IPS-18a (cell line): ENCODE measurements at regions not wholly inside any gene's neighbourhood (a gene's known extent, or its start where the extent isn't known, plus 50 kb on each side); places are given as distances from the start of the nearest gene placed in this dataset.
"Not testable (repeated sequence)": the region's sequence is repeated elsewhere in the genome, so short reads cannot be mapped to it uniquely, and the experiment has no call there.

Experiments used
- H3K27ac ChIP-seq: one replicate; pipeline ENCODE4 v1.5.1; 2013; ENCODE audit warnings: low read length
- H3K27me3 ChIP-seq: one replicate; pipeline ENCODE4 v1.6.1; 2013; ENCODE audit warnings: mild to moderate bottlenecking, low read length; ENCODE audit not compliant: control insufficient read depth, insufficient read depth
- H3K36me3 ChIP-seq: one replicate; pipeline ENCODE4 v1.6.1; 2013; ENCODE audit warnings: low read depth, low read length; ENCODE audit not compliant: control insufficient read depth
- H3K4me1 ChIP-seq: one replicate; pipeline ENCODE4 v1.6.1; 2013; ENCODE audit warnings: low read depth, low read length; ENCODE audit not compliant: control insufficient read depth
- H3K4me3 ChIP-seq: one replicate; pipeline ENCODE4 v1.5.1; 2013; ENCODE audit warnings: low read length
- H3K9ac ChIP-seq: one replicate; pipeline ENCODE4 v1.6.1; 2013; ENCODE audit warnings: mild to moderate bottlenecking, low read length, moderate library complexity
- H3K9me3 ChIP-seq: one replicate; pipeline ENCODE4 v1.6.1; 2013; ENCODE audit warnings: low read depth, low read length; ENCODE audit not compliant: control insufficient read depth

DNA sequence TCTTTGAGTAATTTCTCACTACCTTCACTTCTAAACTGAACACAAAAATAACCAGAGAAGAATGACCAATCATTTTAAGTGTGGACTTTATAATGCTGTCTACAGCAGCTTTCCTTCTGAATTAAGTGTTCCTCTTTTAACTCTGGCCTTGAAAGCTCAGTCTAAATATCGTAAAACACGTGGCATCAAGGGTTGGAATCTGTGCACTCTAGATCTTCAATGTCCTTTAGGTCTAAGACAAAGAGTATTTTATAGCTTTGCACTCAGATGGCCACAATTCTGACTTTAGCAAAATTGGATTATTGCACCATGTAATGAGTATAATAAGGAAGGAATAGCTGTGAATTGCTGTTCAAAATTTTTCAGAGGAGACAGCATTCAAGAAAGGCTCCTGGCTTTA, 197.1 kb upstream of the UGT8 start:
- Histone ChIP-seq H3K4me3 (no peak overlapping the region), H3K4me1 (peaks cover 14% of the 10 kb centered on the region), H3K9me3 (no peaks in the 10 kb centered on the region), H3K9ac (no peak overlapping the region), H3K27ac (no peak overlapping the region), H3K36me3 (no peaks in the 10 kb centered on the region), H3K27me3 (no peaks in the 10 kb centered on the region)

DNA sequence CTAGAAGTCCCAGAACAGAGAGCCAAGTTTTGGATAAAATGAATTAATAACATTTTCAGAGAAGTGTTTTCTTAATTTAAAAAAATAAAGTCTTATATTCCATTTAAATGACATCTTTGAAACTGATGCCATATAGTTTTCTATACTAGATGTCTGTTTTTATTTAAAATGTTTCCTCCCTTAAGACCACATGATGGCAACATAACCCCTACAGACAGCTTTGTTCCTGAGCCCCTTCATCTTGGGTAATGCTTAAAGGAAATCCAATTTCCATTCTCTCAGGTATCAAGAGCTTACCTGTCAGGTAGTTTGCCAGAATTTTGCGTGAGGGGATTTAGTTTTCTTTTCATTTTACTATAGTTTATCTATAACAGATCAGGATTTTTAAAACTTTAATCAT, 181.4 kb upstream of the UGT8 start:
- no peak overlapping the region for H3K27ac ChIP-seq
- H3K9me3 ChIP-seq, result no peaks in the 10 kb centered on the region
- no peaks in the 10 kb centered on the region for H3K36me3 ChIP-seq
- H3K4me1 ChIP-seq, result no peaks in the 10 kb centered on the region
- no peak overlapping the region for H3K4me3 ChIP-seq
- H3K9ac ChIP-seq, result no peak overlapping the region
- H3K27me3 ChIP-seq, result no peaks in the 10 kb centered on the region

- no peaks in the 10 kb centered on the region for H3K9me3 ChIP-seq
- H3K4me1 ChIP-seq, result no peaks in the 10 kb centered on the region
- no peaks in the 10 kb centered on the region for H3K36me3 ChIP-seq
- no peak overlapping the region for H3K4me3 ChIP-seq
- no peaks in the 10 kb centered on the region for H3K27me3 ChIP-seq
- H3K27ac ChIP-seq, result no peak overlapping the region
- H3K9ac ChIP-seq, result no peak overlapping the region
Observed at GRCh38 chr4:114420069-114420468, 178.5 kb upstream of the UGT8 start.

- Histone ChIP-seq H3K27me3 (no peaks in the 10 kb centered on the region), H3K27ac (no peak overlapping the region), H3K4me1 (no peaks in the 10 kb centered on the region), H3K4me3 (no peak overlapping the region), H3K36me3 (no peaks in the 10 kb centered on the region), H3K9ac (no peak overlapping the region), H3K9me3 (no peaks in the 10 kb centered on the region)
Observed at GRCh38 chr4:114423582-114423981, 175.0 kb upstream of the UGT8 start.

DNA sequence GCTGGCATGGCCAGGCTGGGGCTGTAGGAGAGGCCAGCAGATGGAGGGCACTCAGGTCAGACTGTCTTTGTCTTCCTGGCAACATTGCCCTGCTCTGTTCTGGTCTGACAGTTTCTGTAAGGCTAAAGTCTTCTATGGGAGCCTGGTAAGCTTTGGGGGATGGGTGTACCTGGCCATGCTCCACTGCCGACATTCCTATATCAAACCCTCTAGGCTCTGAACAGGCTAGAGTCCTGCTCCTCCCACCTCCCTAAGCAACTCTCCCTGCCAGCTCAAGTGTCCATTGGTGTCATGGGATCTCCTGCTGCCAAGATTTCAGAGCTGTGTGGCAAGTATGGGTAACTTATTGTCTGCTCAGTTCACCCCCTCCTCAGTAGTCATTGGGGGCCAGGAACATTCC, 163.5 kb upstream of the UGT8 start:
- Histone ChIP-seq H3K27ac (no peak overlapping the region), H3K27me3 (no peaks in the 10 kb centered on the region), H3K4me3 (no peak overlapping the region), H3K36me3 (no peaks in the 10 kb centered on the region), H3K4me1 (no peaks in the 10 kb centered on the region), H3K9ac (no peak overlapping the region), H3K9me3 (no peaks in the 10 kb centered on the region)

GRCh38 chr4:114442856-114443255, 155.8 kb upstream of the UGT8 start:
- Histone ChIP-seq H3K27ac (no peak overlapping the region), H3K36me3 (no peaks in the 10 kb centered on the region), H3K9me3 (no peaks in the 10 kb centered on the region), H3K4me1 (peaks cover 4% of the 10 kb centered on the region), H3K9ac (no peak overlapping the region), H3K27me3 (no peaks in the 10 kb centered on the region), H3K4me3 (no peak overlapping the region)

GRCh38 chr4:114444211-114444610, 154.4 kb upstream of the UGT8 start:
- no peaks in the 10 kb centered on the region for H3K9me3 ChIP-seq
- H3K27me3 ChIP-seq, result no peaks in the 10 kb centered on the region

GRCh38 chr4:114447963-114448516, 150.6 kb upstream of the UGT8 start:
- not testable (repeated sequence) for H3K27me3 ChIP-seq, H3K36me3 ChIP-seq, H3K27ac ChIP-seq, H3K9me3 ChIP-seq, H3K4me3 ChIP-seq, H3K4me1 ChIP-seq, H3K9ac ChIP-seq

More at GRCh38 chr4:114444211-114444610, 154.4 kb upstream of the UGT8 start:
- no peaks in the 10 kb centered on the region for H3K36me3 ChIP-seq
- H3K4me1 ChIP-seq, result peaks cover 4% of the 10 kb centered on the region
- no peak overlapping the region for H3K9ac ChIP-seq
- no peak overlapping the region for H3K27ac ChIP-seq
- no peak overlapping the region for H3K4me3 ChIP-seq

DNA sequence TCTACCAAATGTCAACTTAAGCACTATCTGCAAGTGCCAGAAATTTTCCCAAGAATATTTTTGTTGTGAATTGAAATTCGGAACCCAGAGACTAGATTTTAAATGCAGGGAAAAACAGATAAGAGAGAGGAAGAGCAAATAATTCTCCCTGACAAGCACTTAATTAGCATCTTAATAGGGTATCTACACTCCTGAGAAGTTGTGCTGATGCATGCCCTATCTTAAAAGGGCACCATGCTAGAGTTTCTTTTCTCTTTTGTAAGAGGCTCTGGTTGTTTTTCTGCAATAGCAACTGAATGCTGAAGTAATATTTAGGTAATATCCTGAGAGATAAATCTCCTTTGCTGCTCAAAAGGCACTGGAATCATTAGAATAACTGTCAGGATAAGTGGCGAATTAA, 139.9 kb upstream of the UGT8 start:
- Histone ChIP-seq H3K27ac (no peak overlapping the region), H3K4me3 (no peak overlapping the region), H3K9ac (no peak overlapping the region), H3K27me3 (no peaks in the 10 kb centered on the region), H3K4me1 (peaks cover 42% of the 10 kb centered on the region), H3K36me3 (no peaks in the 10 kb centered on the region), H3K9me3 (no peaks in the 10 kb centered on the region)

DNA sequence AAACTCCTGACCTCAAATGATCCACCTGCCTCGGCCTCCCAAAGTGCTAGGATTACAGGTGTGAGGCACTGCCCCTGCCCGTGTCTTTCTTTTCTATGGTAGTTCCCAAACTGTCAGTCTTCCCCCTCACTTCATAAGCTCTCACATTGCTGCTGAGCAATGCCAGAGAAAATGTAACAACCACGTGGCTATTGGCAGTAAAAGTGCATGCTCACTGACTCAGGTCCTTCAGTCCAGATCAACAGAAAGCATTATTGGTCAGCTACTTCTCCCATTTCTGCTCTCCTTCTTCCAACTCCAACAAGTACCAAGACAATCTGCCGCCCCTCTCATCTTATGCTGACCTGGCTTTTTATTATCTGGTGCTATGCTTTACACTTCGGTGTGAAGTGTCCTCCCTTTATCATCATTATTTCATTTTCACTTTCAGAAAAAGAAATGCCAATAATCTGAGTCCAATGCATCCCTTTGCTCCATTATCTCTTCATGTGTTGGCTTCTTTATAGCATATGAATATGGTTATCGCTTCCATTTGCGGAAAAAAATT, 133.8 kb upstream of the UGT8 start:
- Histone ChIP-seq H3K9ac (no peak overlapping the region), H3K27ac (no peak overlapping the region), H3K27me3 (no peaks in the 10 kb centered on the region), H3K36me3 (no peaks in the 10 kb centered on the region), H3K4me1 (peaks cover 1% of the 10 kb centered on the region), H3K4me3 (no peak overlapping the region), H3K9me3 (no peaks in the 10 kb centered on the region)

DNA sequence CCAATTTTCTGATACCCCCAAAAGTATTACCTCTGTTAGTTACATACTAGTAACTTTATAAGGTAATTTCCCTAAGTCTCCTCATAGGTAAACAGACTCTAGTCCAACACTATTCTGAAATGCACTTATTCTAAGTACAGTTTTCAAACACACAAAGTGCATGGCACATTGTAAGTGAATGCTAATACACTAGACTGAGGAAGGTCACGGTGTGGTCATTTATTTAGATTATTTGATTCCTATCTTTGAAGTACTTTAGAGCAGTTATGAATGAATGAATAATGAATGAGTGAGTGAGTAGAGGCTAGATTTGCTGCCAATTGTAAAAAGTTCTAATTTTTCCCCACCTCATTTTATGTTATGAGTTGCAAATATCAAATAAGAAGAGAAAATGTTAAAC, 132.8 kb upstream of the UGT8 start:
- Histone ChIP-seq H3K27me3 (no peaks in the 10 kb centered on the region), H3K27ac (no peak overlapping the region), H3K4me3 (no peak overlapping the region), H3K9ac (no peak overlapping the region), H3K4me1 (no peaks in the 10 kb centered on the region), H3K9me3 (no peaks in the 10 kb centered on the region), H3K36me3 (no peaks in the 10 kb centered on the region)

DNA sequence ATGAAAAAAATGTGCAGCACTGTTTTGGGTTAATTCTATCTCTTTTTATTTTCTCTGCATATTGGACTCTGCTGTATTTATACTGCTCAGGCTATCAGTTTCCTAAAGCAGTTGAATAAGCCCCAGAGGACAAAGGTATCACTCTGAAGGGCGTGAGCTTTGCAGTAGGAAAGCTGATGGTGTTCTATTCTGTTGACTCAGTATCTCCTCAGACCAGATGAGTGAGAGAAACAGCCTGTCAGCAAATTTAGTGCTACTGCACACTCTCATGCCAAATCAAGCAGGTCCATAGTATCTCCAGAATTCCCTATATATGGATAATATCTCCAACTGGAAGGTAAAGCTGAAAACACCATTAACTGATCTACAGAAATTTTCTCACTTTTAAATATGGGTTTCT, 132.3 kb upstream of the UGT8 start:
- Histone ChIP-seq H3K9me3 (no peaks in the 10 kb centered on the region), H3K4me3 (no peak overlapping the region), H3K4me1 (no peaks in the 10 kb centered on the region), H3K36me3 (no peaks in the 10 kb centered on the region), H3K27me3 (no peaks in the 10 kb centered on the region), H3K27ac (no peak overlapping the region), H3K9ac (no peak overlapping the region)
